HPDE6-E6E7 (cell line): ENCODE measurements at regions not wholly inside any gene's neighbourhood (a gene's known extent, or its start where the extent isn't known, plus 50 kb on each side); places are given as distances from the start of the nearest gene placed in this dataset.
"Not testable (repeated sequence)": the region's sequence is repeated elsewhere in the genome, so short reads cannot be mapped to it uniquely, and the experiment has no call there.

Experiments
- DNase-seq: peaks from one replicate; pipeline ENCODE4 v3.0.0; 2011; ENCODE audit warnings: missing footprints; ENCODE audit errors: extremely low spot score

GRCh38 chr2:65916177-65916576 lies 483.8 kb upstream of the SPRED2 start:
- DNase-seq = no peak

- DNase-seq = no peak
Measured at GRCh38 chr2:65915273-65915672, 482.9 kb upstream of the SPRED2 start.

GRCh38 chr2:65914244-65914786 lies 481.9 kb upstream of the SPRED2 start:
- DNase-seq = no peak

DNA sequence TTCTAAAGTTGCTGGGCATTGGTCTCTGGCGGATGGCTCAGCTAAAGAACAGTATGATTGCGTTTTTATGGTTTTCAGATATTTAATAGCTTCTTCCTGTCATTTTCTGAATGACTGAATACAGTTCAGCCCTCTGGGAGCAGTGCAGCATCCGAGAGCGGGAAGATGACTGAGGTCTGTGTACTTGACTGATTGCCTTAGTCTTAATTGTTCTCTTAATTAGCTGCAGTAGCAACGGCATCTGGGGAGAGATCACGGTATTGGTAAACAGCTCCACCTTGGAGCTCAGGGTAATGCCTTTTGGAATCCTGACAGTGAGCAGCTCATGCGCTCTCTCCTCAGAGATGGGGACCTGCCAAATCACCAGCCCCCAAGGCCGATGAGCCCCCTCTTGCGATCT lies 481.4 kb upstream of the SPRED2 start:
- no peak for DNase-seq

DNA sequence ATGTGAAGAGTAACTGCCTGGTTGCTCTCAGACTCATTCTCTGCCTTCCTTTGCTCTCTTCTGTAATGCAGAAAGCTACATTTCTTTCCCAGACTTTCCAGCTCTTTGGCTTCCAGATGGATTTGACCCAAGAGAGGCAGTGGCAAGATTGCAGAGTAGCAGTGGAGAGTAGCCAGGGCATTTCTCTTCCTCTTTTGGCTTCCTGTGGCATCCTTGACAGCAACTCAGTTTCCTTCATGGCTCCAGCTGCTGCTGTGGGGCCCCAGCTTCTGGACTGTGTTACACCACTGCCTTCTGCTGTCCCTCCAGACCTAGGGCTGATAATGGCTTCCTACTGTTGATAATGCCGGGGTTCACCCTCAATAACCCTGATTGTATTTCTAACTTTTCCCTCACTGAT lies 469.4 kb upstream of the SPRED2 start:
- DNase-seq = no peak

DNA sequence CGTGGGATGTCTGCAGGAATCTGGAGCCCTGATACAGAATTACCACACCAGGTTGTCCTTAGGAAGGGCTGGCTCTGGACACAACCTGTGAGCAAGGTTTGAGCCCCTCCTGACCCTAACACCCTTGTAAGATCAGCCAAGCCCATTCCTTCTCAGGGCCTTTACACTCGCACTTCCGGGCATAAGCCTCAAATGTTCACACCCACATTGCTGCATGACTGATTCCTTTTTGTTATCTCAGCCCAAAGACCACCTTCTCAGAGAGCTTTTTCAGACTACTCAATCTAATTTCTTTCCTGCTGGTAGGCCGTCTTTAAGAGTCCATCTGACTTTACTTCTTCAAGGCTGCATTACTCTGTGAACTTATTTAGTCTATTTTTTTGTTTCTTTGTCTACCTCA lies 464.0 kb upstream of the SPRED2 start:
- no peak for DNase-seq

GRCh38 chr2:65890131-65890530 lies 457.7 kb upstream of the SPRED2 start:
- DNase-seq = not testable (repeated sequence)

- no peak for DNase-seq
Measured at GRCh38 chr2:65885266-65885665, 452.9 kb upstream of the SPRED2 start.

- no peak for DNase-seq
Measured at GRCh38 chr2:65881592-65881991, 449.2 kb upstream of the SPRED2 start.

GRCh38 chr2:65880436-65880835 lies 448.0 kb upstream of the SPRED2 start:
- no peak for DNase-seq

DNA sequence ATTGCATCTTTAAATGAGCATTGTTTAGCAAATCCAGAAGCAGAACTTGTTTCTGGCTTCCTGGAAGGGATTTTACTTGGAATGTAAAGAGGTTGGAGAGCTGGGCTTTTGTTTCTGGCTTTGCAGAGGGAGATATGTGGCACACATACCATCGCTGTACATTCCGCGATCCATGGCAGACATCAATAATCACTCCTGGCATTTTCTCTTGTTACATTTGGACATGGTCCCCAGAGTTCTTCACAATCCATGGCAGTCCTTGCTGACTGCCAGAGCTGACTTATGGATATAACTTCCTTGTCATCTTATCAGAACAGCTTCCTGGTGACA lies 445.6 kb upstream of the SPRED2 start:
- no peak for DNase-seq

GRCh38 chr2:65877331-65878010 lies 445.1 kb upstream of the SPRED2 start:
- no peak for DNase-seq

DNA sequence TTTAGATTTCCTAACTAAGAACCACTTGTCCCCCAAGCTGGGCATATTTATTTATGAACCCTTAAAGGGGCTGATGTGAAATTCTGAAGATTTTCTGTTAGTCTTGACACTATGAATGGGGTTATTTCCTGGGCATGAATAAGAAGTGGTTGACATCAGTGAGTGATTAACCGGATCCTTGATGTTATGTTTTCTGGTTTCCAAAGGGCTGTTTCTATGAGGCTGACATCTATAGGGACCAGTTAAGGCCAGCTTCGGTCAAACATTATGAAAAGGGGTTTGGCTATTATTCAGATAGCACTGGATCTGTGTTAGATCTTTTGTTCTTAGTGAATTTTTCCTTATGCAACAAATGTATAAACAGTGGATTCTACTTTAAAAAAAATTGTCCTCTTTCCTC lies 443.7 kb upstream of the SPRED2 start:
- DNase-seq = no peak

- no peak for DNase-seq
Measured at GRCh38 chr2:65870826-65871225, 438.4 kb upstream of the SPRED2 start.

DNA sequence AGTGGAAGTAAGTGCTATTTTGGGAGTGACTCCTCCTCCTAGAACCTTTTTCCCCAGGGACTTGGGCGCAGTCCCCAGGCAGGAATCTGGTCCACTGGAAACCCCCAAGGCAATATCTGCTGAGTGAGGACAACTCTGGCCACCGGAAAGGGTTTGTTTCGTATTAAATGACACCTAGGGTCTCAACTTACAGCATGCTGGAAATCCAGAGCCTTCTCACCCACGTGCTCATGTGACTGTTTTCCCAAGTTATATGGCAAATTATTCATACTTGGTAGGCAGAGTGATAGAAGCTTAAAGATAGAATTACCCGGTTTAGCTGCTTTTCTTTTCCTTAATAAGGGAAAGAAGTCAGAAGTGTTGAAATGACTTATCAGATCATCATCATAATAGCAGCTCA lies 436.9 kb upstream of the SPRED2 start:
- no peak for DNase-seq

DNA sequence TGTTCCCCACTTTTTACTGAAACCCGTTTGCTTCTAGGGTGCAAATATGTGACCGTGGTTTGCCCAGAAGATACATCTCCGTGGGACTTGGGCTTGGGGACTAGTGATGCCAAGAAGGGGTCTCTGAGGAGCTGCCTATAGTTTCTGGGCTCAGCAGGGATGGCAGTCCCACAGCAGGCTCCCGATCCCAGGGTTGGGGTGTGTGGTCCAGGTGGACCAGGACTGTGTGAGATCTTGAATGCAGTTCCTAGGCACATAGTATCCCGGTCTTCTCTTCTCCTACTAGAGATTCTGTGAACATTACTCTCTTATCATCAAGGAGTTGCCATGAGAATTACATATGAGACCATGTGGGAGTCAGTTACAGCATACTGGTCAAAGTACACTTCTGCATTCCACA lies 435.8 kb upstream of the SPRED2 start:
- no peak for DNase-seq

DNA sequence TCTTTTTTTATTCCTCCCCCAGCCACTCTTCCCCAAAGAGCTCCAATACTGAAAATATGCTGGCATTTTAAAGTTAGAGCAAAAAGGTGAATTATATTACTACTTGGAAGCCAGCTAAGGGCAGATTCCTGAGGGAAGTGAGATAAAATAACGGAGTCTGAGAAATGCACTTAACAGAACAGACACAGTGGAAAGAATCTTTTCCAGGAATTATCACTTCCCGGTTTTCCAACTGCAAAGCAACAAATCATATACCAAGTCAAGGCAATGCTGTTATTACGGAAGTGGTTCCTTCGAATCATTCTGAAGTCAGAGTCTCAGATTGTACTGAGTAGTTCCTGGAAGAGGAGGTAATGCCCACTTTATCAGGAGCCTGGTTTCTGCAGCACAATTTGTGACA lies 435.0 kb upstream of the SPRED2 start:
- DNase-seq = no peak

DNA sequence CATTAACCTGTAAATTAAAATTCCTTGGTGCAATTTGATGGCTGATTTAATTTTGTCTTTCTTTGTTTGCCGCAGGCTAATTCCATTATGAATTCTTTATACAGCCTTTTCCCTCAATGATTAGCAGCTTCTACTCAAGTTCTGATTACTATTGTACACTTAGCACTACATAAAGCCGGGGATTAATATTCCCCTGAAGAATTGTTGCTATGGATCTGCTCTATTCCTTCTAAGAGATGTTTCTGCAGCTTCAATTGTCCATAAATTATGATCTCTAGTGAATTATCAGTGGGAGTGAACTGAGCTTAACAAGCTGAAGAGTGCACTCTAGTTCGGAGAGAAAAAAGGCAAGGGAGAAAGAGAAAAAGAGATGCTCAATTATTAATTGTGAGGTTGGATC lies 433.7 kb upstream of the SPRED2 start:
- DNase-seq = no peak

DNA sequence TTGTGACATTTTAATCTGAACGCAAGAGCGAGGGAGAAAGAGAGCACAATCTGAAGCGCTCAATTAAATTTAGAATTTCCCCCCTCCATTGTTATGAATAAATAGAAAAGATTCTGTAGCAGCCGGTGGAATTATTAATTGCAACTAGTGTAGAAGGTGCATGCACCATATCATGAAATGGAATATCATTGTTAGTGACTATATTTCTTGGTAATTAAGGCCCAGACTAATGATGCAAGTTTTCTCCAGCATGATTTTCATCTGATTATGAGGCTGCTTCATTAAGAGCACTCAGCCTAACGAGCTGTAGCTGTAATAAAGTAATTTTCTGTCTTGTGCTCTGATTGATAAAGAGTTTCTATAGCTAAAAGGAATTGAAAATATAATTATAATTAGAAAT lies 432.2 kb upstream of the SPRED2 start:
- DNase-seq = no peak

DNA sequence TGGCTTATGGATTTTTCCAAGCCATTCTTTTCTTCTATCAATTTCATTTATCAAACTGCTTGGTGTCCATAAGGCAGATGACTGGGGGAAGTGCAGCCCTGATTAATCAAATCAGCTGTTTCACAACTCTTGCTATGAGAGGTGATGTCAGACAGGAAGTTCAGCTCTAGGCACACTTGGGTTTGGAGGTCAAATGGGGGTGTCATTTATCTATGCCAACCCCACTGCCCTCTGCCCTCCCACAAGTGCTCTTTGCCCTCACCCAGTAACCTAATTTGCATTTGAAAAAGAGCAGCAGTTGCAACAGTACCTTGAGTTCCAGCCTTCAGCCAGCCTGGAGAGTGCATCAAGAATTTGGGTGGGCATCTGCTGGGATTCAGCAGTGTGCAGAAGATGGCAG lies 431.3 kb upstream of the SPRED2 start:
- no peak for DNase-seq

DNA sequence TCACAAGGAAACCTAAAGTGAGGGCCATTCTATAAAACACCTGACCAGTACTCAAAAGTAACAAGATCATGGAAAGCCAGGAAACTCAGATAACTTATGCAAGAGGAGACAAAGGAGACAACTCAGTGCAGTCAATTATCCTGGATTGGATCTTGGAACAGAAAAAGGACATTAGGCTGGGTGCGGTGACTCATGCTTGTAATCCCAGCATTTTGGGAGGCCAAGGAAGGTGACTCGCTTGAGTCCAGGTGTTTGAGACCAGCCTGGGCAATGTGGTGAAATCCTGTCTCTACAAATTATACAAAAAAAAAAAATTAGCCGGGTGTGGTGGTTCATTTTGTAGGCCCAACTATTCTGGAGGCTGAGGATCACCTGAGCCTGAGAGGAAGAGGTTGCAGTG lies 424.5 kb upstream of the SPRED2 start:
- no peak for DNase-seq

DNA sequence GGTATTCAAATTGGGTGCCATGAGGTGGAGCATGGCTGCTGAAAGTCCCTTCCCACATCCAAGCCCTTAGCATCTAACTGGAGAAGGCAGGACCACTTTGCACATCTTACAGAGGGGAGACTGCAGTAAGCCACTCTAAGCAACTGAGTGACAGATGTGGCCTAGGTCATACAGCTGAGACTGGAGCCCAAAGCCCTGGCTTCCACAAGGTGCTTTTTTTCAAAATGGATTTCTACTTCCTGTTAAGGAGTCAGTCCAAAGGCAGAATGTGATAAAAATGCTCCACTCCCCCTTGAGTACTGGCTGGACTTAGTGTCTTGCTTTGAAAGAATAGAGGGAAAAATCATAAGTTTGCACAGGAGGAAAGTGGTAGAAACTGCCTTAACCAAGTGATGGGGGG lies 424.0 kb upstream of the SPRED2 start:
- DNase-seq = no peak

GRCh38 chr2:65850695-65851094 lies 418.3 kb upstream of the SPRED2 start:
- DNase-seq = no peak

DNA sequence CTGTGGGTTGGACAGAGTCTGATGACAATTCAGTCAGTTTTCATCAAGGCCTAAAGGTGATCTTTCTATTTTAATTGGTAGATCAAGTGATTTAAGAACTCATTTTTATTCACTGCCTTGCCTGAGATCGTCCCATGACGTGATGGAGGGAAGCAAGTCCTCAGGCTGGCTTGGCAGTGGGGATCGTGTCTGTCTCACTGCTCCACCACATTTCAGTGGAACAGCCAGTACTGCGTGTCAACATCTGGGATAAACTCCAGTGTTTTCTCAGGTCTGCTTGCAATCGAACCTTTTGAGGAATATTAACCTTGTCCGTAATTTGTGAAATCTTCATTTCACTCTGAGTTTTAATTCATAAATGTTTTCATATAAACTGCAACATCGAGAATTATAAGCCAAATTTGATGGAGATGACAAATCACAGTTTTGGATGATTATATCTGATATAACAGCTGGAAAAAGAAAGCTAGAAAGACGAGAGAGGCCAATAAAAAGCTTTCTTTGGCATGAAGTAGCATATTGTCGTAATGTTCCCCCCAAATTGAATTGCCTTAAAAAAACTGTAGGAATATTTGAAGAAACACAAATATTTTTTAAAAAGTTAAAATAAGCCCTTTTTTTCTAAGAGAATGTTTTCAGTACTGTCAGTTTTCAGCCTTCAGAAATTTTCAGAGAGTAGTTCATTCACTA lies 414.7 kb upstream of the SPRED2 start:
- no peak for DNase-seq
